ENCODE measurements at regions not wholly inside any gene's neighbourhood (a gene's known extent, or its start where the extent isn't known, plus 50 kb on each side); places are given as distances from the start of the nearest gene placed in this dataset.

- no peak overlapping the region; a peak in 1 of 7 replicates for H3K27ac Mint-ChIP-seq
- H2BK120ac ChIP-seq (ENCODE audit: low read depth, low read length, poor library complexity, severe bottlenecking): no peak overlapping the region
- no peak overlapping the region for H3K23ac ChIP-seq (ENCODE audit: insufficient read length, low read depth, low read length)
- no peak overlapping the region for H3K4me3 Mint-ChIP-seq
- no peak overlapping the region for H4K91ac ChIP-seq (ENCODE audit: insufficient read length, low read depth, low read length)
- no peaks in the 10 kb centered on the region for H3K9me3 ChIP-seq (ENCODE audit: control insufficient read depth, low read depth, low read length)
- no peak overlapping the region for H3K9ac ChIP-seq (ENCODE audit: extremely low read depth, insufficient read length, low read length)
- no peaks in the 10 kb centered on the region for H4K20me1 ChIP-seq (ENCODE audit: control insufficient read depth, insufficient read depth, insufficient read length)
- H3K36me3 Mint-ChIP-seq (ENCODE audit: insufficient read depth in 1 of 3, low read depth in 3 of 3): 0 out of 7 replicates have a peak, but pooled peaks cover 0 to under 1% (median 0%) of the 10 kb centered on the region in 3 experiments
- WGBS (ENCODE audit: extremely low coverage, insufficient read length, low lambda C conversion rate): no CpG with 5 or more reads among the region's 19 CpGs
- no peak overlapping the region for H3K56ac ChIP-seq (ENCODE audit: insufficient read length, low read depth, low read length)
- H3K9me3 Mint-ChIP-seq: peaks cover under 1 to 3% of the 10 kb centered on the region in 2 experiments; a peak in 2 of 5 replicates
- H3K27me3 Mint-ChIP-seq (ENCODE audit: low read depth): peaks cover 20% of the 10 kb centered on the region
- no peak overlapping the region for H2BK5ac ChIP-seq (ENCODE audit: insufficient read length, low read length)
- H3K4me1 Mint-ChIP-seq: peaks cover 4 to 5% of the 10 kb centered on the region in 2 experiments; a peak in 3 of 4 replicates
- no peak overlapping the region for H3T11ph ChIP-seq (ENCODE audit: low read length)
- no peaks in the 10 kb centered on the region for H3K79me2 ChIP-seq (ENCODE audit: insufficient read depth, low read length)
- H2AK5ac ChIP-seq (ENCODE audit: insufficient read length, low read length): no peak overlapping the region
- no peak for DNase-seq
- no peaks in the 10 kb centered on the region for H3K79me1 ChIP-seq (ENCODE audit: insufficient read depth, low read depth, low read length, poor library complexity, severe bottlenecking)
- no peak overlapping the region for H2BK12ac ChIP-seq (ENCODE audit: insufficient read length, low read depth, low read length)
- H3K4me1 ChIP-seq (ENCODE audit: insufficient read depth, low read length): no peaks in the 10 kb centered on the region
- no peaks in the 10 kb centered on the region for H3K27me3 ChIP-seq (ENCODE audit: insufficient read depth, low read length)
- no peak for TF ChIP-seq CTCF (conservative IDR thresholded peaks at IDR 0.05)
- H3K4ac ChIP-seq (ENCODE audit: low read depth, low read length): no peak overlapping the region
- no peak overlapping the region for H4K8ac ChIP-seq (replicated peaks; ENCODE audit: insufficient read length, low read depth, low read length)
- no peak overlapping the region for H2BK20ac ChIP-seq (ENCODE audit: low read depth, low read length, poor library complexity, severe bottlenecking)
- H3K23me2 ChIP-seq (ENCODE audit: insufficient read length, low read depth, low read length, poor library complexity, severe bottlenecking): no peaks in the 10 kb centered on the region
- no peak overlapping the region for H2BK15ac ChIP-seq (ENCODE audit: low read depth, low read length)
- no peak overlapping the region for H2AFZ ChIP-seq (ENCODE audit: low read length)
- no peak overlapping the region for H3K18ac ChIP-seq (ENCODE audit: insufficient read length, low read depth, low read length)
- H3K14ac ChIP-seq (ENCODE audit: insufficient read depth, low read length): no peak overlapping the region
- H3K4me2 ChIP-seq (ENCODE audit: insufficient read depth, insufficient read length, low read length): no peak overlapping the region
- no peak overlapping the region for H3K27ac ChIP-seq (ENCODE audit: insufficient read length, low read depth, low read length)
- no peak overlapping the region for H4K5ac ChIP-seq (ENCODE audit: insufficient read length, low read depth, low read length)
Measured at GRCh38 chr3:127349501-127350171, 61.8 kb upstream of the PRR20G start.
